RWPE2 (cell line): ENCODE measurements at regions not wholly inside any gene's neighbourhood (a gene's known extent, or its start where the extent isn't known, plus 50 kb on each side); places are given as distances from the start of the nearest gene placed in this dataset.
"Not testable (repeated sequence)": the region's sequence is repeated elsewhere in the genome, so short reads cannot be mapped to it uniquely, and the experiment has no call there.

Experiments used
- ATAC-seq: fragments of 200-7000 bp; cut with Tn5 transposase; 3 replicates; pipeline ENCODE4 v1.9.1; 2021; ENCODE audit warnings: low read depth
- DNase-seq: peaks from one replicate; pipeline ENCODE4 v3.0.0-alpha.2; 2020; ENCODE audit warnings: low spot score
- H3K27ac ChIP-seq: fragments of 450-650 bp; 2 replicates; pipeline ENCODE4 v1.5.1; 2017; ENCODE audit warnings: mild to moderate bottlenecking; ENCODE audit not compliant: poor library complexity, severe bottlenecking
- H3K27me3 ChIP-seq: fragments of 250-450 bp; sonication (Bioruptor Pico); 2 replicates; pipeline ENCODE4 v1.5.1; 2021; ENCODE audit warnings: mild to moderate bottlenecking, moderate library complexity; ENCODE audit not compliant: insufficient read depth, poor library complexity, severe bottlenecking
- H3K36me3 ChIP-seq: fragments of 250-450 bp; sonication (Bioruptor Pico); 2 replicates; pipeline ENCODE4 v1.5.1; 2020; ENCODE audit warnings: low read depth, mild to moderate bottlenecking, moderate library complexity
- H3K4me1 ChIP-seq: fragments of 250-450 bp; sonication (Bioruptor Pico); 2 replicates; pipeline ENCODE4 v1.5.1; 2021; ENCODE audit warnings: mild to moderate bottlenecking, moderate library complexity; ENCODE audit not compliant: insufficient read depth, poor library complexity, severe bottlenecking
- H3K4me3 ChIP-seq: fragments of 250-450 bp; sonication (Bioruptor Pico); 2 replicates; pipeline ENCODE4 v1.5.1; 2021; ENCODE audit warnings: mild to moderate bottlenecking, moderate library complexity; ENCODE audit not compliant: severe bottlenecking
- H3K9me3 ChIP-seq: fragments of 250-450 bp; sonication (Bioruptor Pico); 2 replicates; pipeline ENCODE4 v1.5.1; 2021; ENCODE audit warnings: mild to moderate bottlenecking, moderate library complexity; ENCODE audit not compliant: severe bottlenecking
- CTCF ChIP-seq: fragments of 450-650 bp; IDR thresholded peaks from one replicate; pipeline ENCODE4 v1.5.1; 2017; ENCODE audit warnings: mild to moderate bottlenecking, moderate library complexity; ENCODE audit not compliant: poor library complexity, severe bottlenecking

- no peak overlapping the region for H3K27ac ChIP-seq
- no peak for DNase-seq
- no peaks in the 10 kb centered on the region for H3K36me3 ChIP-seq
- H3K4me1 ChIP-seq: no peaks in the 10 kb centered on the region
- TF ChIP-seq CTCF: no peak
- H3K27me3 ChIP-seq: no peaks in the 10 kb centered on the region
- H3K9me3 ChIP-seq: no peaks in the 10 kb centered on the region
- ATAC-seq: no peak
- H3K4me3 ChIP-seq: no peak overlapping the region
Measured at GRCh38 chr6:163701762-163702161, 287.2 kb downstream of the QKI start.

- no peaks in the 10 kb centered on the region for H3K36me3 ChIP-seq
- H3K4me1 ChIP-seq: no peaks in the 10 kb centered on the region
- no peaks in the 10 kb centered on the region for H3K9me3 ChIP-seq
- no peak for TF ChIP-seq CTCF
- no peak overlapping the region for H3K27ac ChIP-seq
- DNase-seq: no peak
- ATAC-seq: no peak
- H3K4me3 ChIP-seq: no peak overlapping the region
- no peaks in the 10 kb centered on the region for H3K27me3 ChIP-seq
Measured at GRCh38 chr6:163698086-163698485, 283.6 kb downstream of the QKI start.

GRCh38 chr6:163696311-163696710, 281.8 kb downstream of the QKI start:
- H3K27me3 ChIP-seq, H3K27ac ChIP-seq, H3K36me3 ChIP-seq, ATAC-seq, H3K4me3 ChIP-seq, DNase-seq, H3K9me3 ChIP-seq, H3K4me1 ChIP-seq: not testable (repeated sequence)

GRCh38 chr6:163695414-163695864, 280.9 kb downstream of the QKI start:
- DNase-seq: no peak
- H3K27me3 ChIP-seq: no peaks in the 10 kb centered on the region
- H3K27ac ChIP-seq: no peak overlapping the region
- TF ChIP-seq CTCF: no peak
- H3K9me3 ChIP-seq: no peaks in the 10 kb centered on the region
- no peaks in the 10 kb centered on the region for H3K4me1 ChIP-seq
- no peak for ATAC-seq
- no peak overlapping the region for H3K4me3 ChIP-seq
- H3K36me3 ChIP-seq: no peaks in the 10 kb centered on the region

DNA sequence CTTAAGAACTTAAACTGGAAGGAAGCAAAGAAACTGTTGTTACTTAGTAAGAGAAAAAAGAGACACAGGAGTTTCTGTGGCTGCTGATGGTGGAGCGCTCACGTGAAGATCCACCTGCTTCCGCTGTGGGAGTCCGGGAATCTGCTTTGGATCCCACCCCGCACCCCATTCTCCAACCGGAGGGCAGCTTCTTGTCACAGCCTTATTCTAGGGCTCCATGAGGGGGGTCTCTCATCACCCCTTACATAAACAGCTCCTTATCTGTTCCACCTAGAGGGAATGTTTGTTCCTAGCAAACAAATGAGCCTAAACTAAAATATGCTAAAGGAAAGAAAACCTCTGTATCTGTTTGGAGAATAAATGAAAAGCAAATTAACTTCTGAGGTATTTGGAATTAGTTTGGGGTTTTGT, 280.5 kb downstream of the QKI start:
- no peak overlapping the region for H3K27ac ChIP-seq
- no peak for TF ChIP-seq CTCF
- DNase-seq (no peak), ATAC-seq (no peak)
- no peaks in the 10 kb centered on the region for H3K4me1 ChIP-seq
- H3K36me3 ChIP-seq: no peaks in the 10 kb centered on the region
- no peak overlapping the region for H3K4me3 ChIP-seq
- no peaks in the 10 kb centered on the region for H3K27me3 ChIP-seq
- H3K9me3 ChIP-seq: no peaks in the 10 kb centered on the region
